ENCODE measurements at regions not wholly inside any gene's neighbourhood (a gene's known extent, or its start where the extent isn't known, plus 50 kb on each side); places are given as distances from the start of the nearest gene placed in this dataset.
A peak's percentile ranks its signal among the peaks of the same experiment; 100 is the strongest.

- peak in 1 of 2 donors; percentile 31 for ATAC-seq (ENCODE audit: low FRiP score in 2 of 2)
- WGBS, 2 donors = 65% methylated on average over 7 of the region's 7 CpGs
Measured at GRCh38 chr3:159761848-159762635, 226.6 kb upstream of the IL12A start.

GRCh38 chr3:159763011-159763601, 225.5 kb upstream of the IL12A start:
- H3K9me3 ChIP-seq = no peaks in the 10 kb centered on the region
- DNase-seq = peak; percentile 56 to 88
- ATAC-seq (ENCODE audit: low FRiP score in 2 of 2) = peak; percentile 66 to 73
- peaks cover 16 to 49% (median 29%) of the 10 kb centered on the region in 4 donors for H3K4me1 ChIP-seq
- H3K27me3 ChIP-seq = no peaks in the 10 kb centered on the region
- H3K4me3 ChIP-seq = peak overlapping the region; percentile 52 to 86 (median 78)
- no peak for TF ChIP-seq CTCF (IDR thresholded peaks at IDR 0.05)
- TF ChIP-seq POLR2A (IDR thresholded peaks at IDR 0.05) = peak in 3 of 4 donors; percentile 37 to 80 (median 77)
- peak; percentile 48 to 69 for TF ChIP-seq POLR2AphosphoS5 (IDR thresholded peaks at IDR 0.05)
- TF ChIP-seq EP300 (IDR thresholded peaks at IDR 0.05) = peak in 2 of 4 donors; percentile 5 to 41
- H3K27ac ChIP-seq = peak overlapping the region; percentile 89 to 94 (median 92)
- 1 to 4% methylated on average over 36 to 40 of the region's 40 CpGs for WGBS, 2 donors
- no peaks in the 10 kb centered on the region for H3K36me3 ChIP-seq

More at GRCh38 chr3:159761848-159762635, 226.6 kb upstream of the IL12A start:
- Histone ChIP-seq H3K36me3 (no peaks in the 10 kb centered on the region), H3K27me3 (no peaks in the 10 kb centered on the region), H3K4me1 (peaks cover 16 to 49% (median 29%) of the 10 kb centered on the region in 4 donors), H3K27ac (peak overlapping the region; percentile 89 to 94 (median 92)), H3K9me3 (no peaks in the 10 kb centered on the region), H3K4me3 (peak overlapping the region in 2 of 4 donors; percentile 78 to 86)
- TF ChIP-seq CTCF (IDR thresholded peaks at IDR 0.05) = no peak
- no peak for DNase-seq

- H3K9me3 ChIP-seq = no peaks in the 10 kb centered on the region
- DNase-seq (peak; percentile 74 to 94), ATAC-seq (ENCODE audit: low FRiP score in 2 of 2) (peak; percentile 78 to 81)
- peaks cover 16 to 49% (median 29%) of the 10 kb centered on the region in 4 donors for H3K4me1 ChIP-seq
- TF ChIP-seq POLR2A (IDR thresholded peaks at IDR 0.05) = peak in 3 of 4 donors; percentile 24 to 70 (median 60)
- TF ChIP-seq CTCF (IDR thresholded peaks at IDR 0.05) = peak; percentile 30 to 89 (median 64)
- no peak for TF ChIP-seq EP300 (IDR thresholded peaks at IDR 0.05)
- TF ChIP-seq POLR2AphosphoS5 (IDR thresholded peaks at IDR 0.05) = peak; percentile 55 to 80
- no peaks in the 10 kb centered on the region for H3K27me3 ChIP-seq
- peak overlapping the region; percentile 89 to 94 (median 92) for H3K27ac ChIP-seq
- 0% methylated on average over 15 to 48 of the region's 80 CpGs for WGBS, 2 donors
- H3K36me3 ChIP-seq = no peaks in the 10 kb centered on the region
- peak overlapping the region; percentile 52 to 86 (median 78) for H3K4me3 ChIP-seq
Measured at GRCh38 chr3:159763602-159764489, 224.8 kb upstream of the IL12A start.

DNA sequence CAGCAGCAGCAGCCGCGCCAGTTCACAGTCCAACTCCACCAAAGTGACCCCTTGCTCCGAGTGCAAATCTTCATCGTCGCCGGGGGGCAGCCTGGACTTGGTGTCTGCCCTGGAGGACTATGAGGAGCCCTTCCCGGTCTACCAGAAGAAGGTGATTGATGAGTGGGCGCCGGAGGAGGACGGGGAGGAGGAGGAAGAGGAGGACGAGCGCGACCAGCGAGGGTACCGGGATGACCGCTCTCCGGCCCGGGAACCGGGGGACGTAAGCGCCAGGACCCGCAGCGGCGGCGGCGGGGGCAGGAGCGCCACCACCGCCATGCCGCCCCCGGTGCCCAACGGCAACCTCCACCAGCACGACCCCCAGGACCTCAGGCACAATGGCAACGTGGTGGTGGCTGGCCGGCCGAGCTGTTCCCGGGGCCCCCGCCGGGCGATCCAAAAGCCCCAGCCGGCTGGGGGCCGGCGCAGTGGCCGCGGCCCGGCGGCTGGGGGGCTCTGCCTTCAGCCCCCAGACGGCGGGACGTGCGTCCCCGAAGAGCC, 224.1 kb upstream of the IL12A start:
- H3K27ac ChIP-seq = peak overlapping the region; percentile 89 to 94 (median 92)
- no peaks in the 10 kb centered on the region for H3K9me3 ChIP-seq
- H3K36me3 ChIP-seq = no peaks in the 10 kb centered on the region
- peak overlapping the region; percentile 52 to 86 (median 78) for H3K4me3 ChIP-seq
- peaks cover 16 to 49% (median 29%) of the 10 kb centered on the region in 4 donors for H3K4me1 ChIP-seq
- 0 to 1% methylated on average over 4 to 28 of the region's 51 CpGs for WGBS, 2 donors
- TF ChIP-seq POLR2AphosphoS5 (IDR thresholded peaks at IDR 0.05) (no peak), CTCF (IDR thresholded peaks at IDR 0.05) (no peak), EP300 (IDR thresholded peaks at IDR 0.05) (no peak), POLR2A (IDR thresholded peaks at IDR 0.05) (peak in 1 of 4 donors; percentile 10)
- DNase-seq (peak in 1 of 2 donors; percentile 83), ATAC-seq (ENCODE audit: low FRiP score in 2 of 2) (no peak)
- no peaks in the 10 kb centered on the region for H3K27me3 ChIP-seq
